ENCODE measurements at regions not wholly inside any gene's neighbourhood (a gene's known extent, or its start where the extent isn't known, plus 50 kb on each side); places are given as distances from the start of the nearest gene placed in this dataset.

GRCh38 chr18:41618147-41618546, 336.9 kb upstream of the PIK3C3 start:
- Histone ChIP-seq H3K36me3 (replicated peaks; ENCODE audit: control insufficient read depth, insufficient read depth, low read length) (no peaks in the 10 kb centered on the region), H3K27me3 (ENCODE audit: control insufficient read depth, insufficient read depth, low read length) (no peaks in the 10 kb centered on the region), H3K4me3 (ENCODE audit: insufficient read depth, low read depth, low read length) (no peak overlapping the region)
- no peak for DNase-seq

GRCh38 chr18:41617647-41618046, 337.4 kb upstream of the PIK3C3 start:
- no peak overlapping the region for H3K4me3 ChIP-seq (ENCODE audit: insufficient read depth, low read depth, low read length)
- H3K36me3 ChIP-seq (replicated peaks; ENCODE audit: control insufficient read depth, insufficient read depth, low read length), result no peaks in the 10 kb centered on the region
- no peak for DNase-seq
- H3K27me3 ChIP-seq (ENCODE audit: control insufficient read depth, insufficient read depth, low read length), result no peaks in the 10 kb centered on the region

- no peak overlapping the region for H3K4me3 ChIP-seq (ENCODE audit: insufficient read depth, low read depth, low read length)
- H3K27me3 ChIP-seq (ENCODE audit: control insufficient read depth, insufficient read depth, low read length), result no peaks in the 10 kb centered on the region
- DNase-seq, result no peak
- no peaks in the 10 kb centered on the region for H3K36me3 ChIP-seq (replicated peaks; ENCODE audit: control insufficient read depth, insufficient read depth, low read length)
Measured at GRCh38 chr18:41613003-41613609, 341.9 kb upstream of the PIK3C3 start.

- no peak for DNase-seq
- Histone ChIP-seq H3K4me3 (ENCODE audit: insufficient read depth, low read depth, low read length) (no peak overlapping the region), H3K36me3 (replicated peaks; ENCODE audit: control insufficient read depth, insufficient read depth, low read length) (no peaks in the 10 kb centered on the region), H3K27me3 (ENCODE audit: control insufficient read depth, insufficient read depth, low read length) (no peaks in the 10 kb centered on the region)
Measured at GRCh38 chr18:41604964-41605363, 350.1 kb upstream of the PIK3C3 start.

GRCh38 chr18:41602034-41602433, 353.0 kb upstream of the PIK3C3 start:
- Histone ChIP-seq H3K36me3 (replicated peaks; ENCODE audit: control insufficient read depth, insufficient read depth, low read length) (no peaks in the 10 kb centered on the region), H3K4me3 (ENCODE audit: insufficient read depth, low read depth, low read length) (no peak overlapping the region), H3K27me3 (ENCODE audit: control insufficient read depth, insufficient read depth, low read length) (no peaks in the 10 kb centered on the region)
- no peak for DNase-seq

- no peaks in the 10 kb centered on the region for H3K27me3 ChIP-seq (ENCODE audit: control insufficient read depth, insufficient read depth, low read length)
- H3K4me3 ChIP-seq (ENCODE audit: insufficient read depth, low read depth, low read length), result no peak overlapping the region
- DNase-seq, result no peak
- no peaks in the 10 kb centered on the region for H3K36me3 ChIP-seq (replicated peaks; ENCODE audit: control insufficient read depth, insufficient read depth, low read length)
Measured at GRCh38 chr18:41600693-41601391, 354.2 kb upstream of the PIK3C3 start.

GRCh38 chr18:41599466-41599865, 355.6 kb upstream of the PIK3C3 start:
- Histone ChIP-seq H3K36me3 (replicated peaks; ENCODE audit: control insufficient read depth, insufficient read depth, low read length) (no peaks in the 10 kb centered on the region), H3K4me3 (ENCODE audit: insufficient read depth, low read depth, low read length) (no peak overlapping the region), H3K27me3 (ENCODE audit: control insufficient read depth, insufficient read depth, low read length) (no peaks in the 10 kb centered on the region)
- no peak for DNase-seq

GRCh38 chr18:41594582-41594981, 360.5 kb upstream of the PIK3C3 start:
- H3K4me3 ChIP-seq (ENCODE audit: insufficient read depth, low read depth, low read length), result no peak overlapping the region
- DNase-seq, result no peak
- no peaks in the 10 kb centered on the region for H3K36me3 ChIP-seq (replicated peaks; ENCODE audit: control insufficient read depth, insufficient read depth, low read length)
- no peaks in the 10 kb centered on the region for H3K27me3 ChIP-seq (ENCODE audit: control insufficient read depth, insufficient read depth, low read length)

- no peak for DNase-seq
- H3K36me3 ChIP-seq (replicated peaks; ENCODE audit: control insufficient read depth, insufficient read depth, low read length), result no peaks in the 10 kb centered on the region
- H3K27me3 ChIP-seq (ENCODE audit: control insufficient read depth, insufficient read depth, low read length), result no peaks in the 10 kb centered on the region
- H3K4me3 ChIP-seq (ENCODE audit: insufficient read depth, low read depth, low read length), result no peak overlapping the region
Measured at GRCh38 chr18:41593171-41593675, 361.8 kb upstream of the PIK3C3 start.

- no peaks in the 10 kb centered on the region for H3K36me3 ChIP-seq (replicated peaks; ENCODE audit: control insufficient read depth, insufficient read depth, low read length)
- H3K27me3 ChIP-seq (ENCODE audit: control insufficient read depth, insufficient read depth, low read length), result no peaks in the 10 kb centered on the region
- no peak for DNase-seq
- no peak overlapping the region for H3K4me3 ChIP-seq (ENCODE audit: insufficient read depth, low read depth, low read length)
Measured at GRCh38 chr18:41587976-41588375, 367.1 kb upstream of the PIK3C3 start.

GRCh38 chr18:41585512-41585911, 369.5 kb upstream of the PIK3C3 start:
- Histone ChIP-seq H3K36me3 (replicated peaks; ENCODE audit: control insufficient read depth, insufficient read depth, low read length) (no peaks in the 10 kb centered on the region), H3K4me3 (ENCODE audit: insufficient read depth, low read depth, low read length) (no peak overlapping the region), H3K27me3 (ENCODE audit: control insufficient read depth, insufficient read depth, low read length) (no peaks in the 10 kb centered on the region)
- DNase-seq, result no peak

- Histone ChIP-seq H3K27me3 (ENCODE audit: control insufficient read depth, insufficient read depth, low read length) (no peaks in the 10 kb centered on the region), H3K36me3 (replicated peaks; ENCODE audit: control insufficient read depth, insufficient read depth, low read length) (no peaks in the 10 kb centered on the region), H3K4me3 (ENCODE audit: insufficient read depth, low read depth, low read length) (no peak overlapping the region)
- no peak for DNase-seq
Measured at GRCh38 chr18:41579185-41579584, 375.8 kb upstream of the PIK3C3 start.

GRCh38 chr18:41577529-41577928, 377.5 kb upstream of the PIK3C3 start:
- no peak for DNase-seq
- no peaks in the 10 kb centered on the region for H3K27me3 ChIP-seq (ENCODE audit: control insufficient read depth, insufficient read depth, low read length)
- H3K36me3 ChIP-seq (replicated peaks; ENCODE audit: control insufficient read depth, insufficient read depth, low read length), result no peaks in the 10 kb centered on the region
- H3K4me3 ChIP-seq (ENCODE audit: insufficient read depth, low read depth, low read length), result no peak overlapping the region

- Histone ChIP-seq H3K36me3 (replicated peaks; ENCODE audit: control insufficient read depth, insufficient read depth, low read length) (no peaks in the 10 kb centered on the region), H3K4me3 (ENCODE audit: insufficient read depth, low read depth, low read length) (no peak overlapping the region), H3K27me3 (ENCODE audit: control insufficient read depth, insufficient read depth, low read length) (no peaks in the 10 kb centered on the region)
- no peak for DNase-seq
Measured at GRCh38 chr18:41576643-41577042, 378.4 kb upstream of the PIK3C3 start.

- H3K27me3 ChIP-seq (ENCODE audit: control insufficient read depth, insufficient read depth, low read length), result no peaks in the 10 kb centered on the region
- H3K4me3 ChIP-seq (ENCODE audit: insufficient read depth, low read depth, low read length), result no peak overlapping the region
- no peak for DNase-seq
- H3K36me3 ChIP-seq (replicated peaks; ENCODE audit: control insufficient read depth, insufficient read depth, low read length), result no peaks in the 10 kb centered on the region
Measured at GRCh38 chr18:41569867-41570266, 385.2 kb upstream of the PIK3C3 start.
